ENCODE measurements at regions not wholly inside any gene's neighbourhood (a gene's known extent, or its start where the extent isn't known, plus 50 kb on each side); places are given as distances from the start of the nearest gene placed in this dataset.

GRCh38 chr12:105922670-105923102, 216.1 kb downstream of the NUAK1 start:
- H3K27me3 ChIP-seq (replicated peaks; ENCODE audit: control insufficient read depth, insufficient read depth, low read length), result no peaks in the 10 kb centered on the region; the same call in 1 of the 2 replicates
- no peak overlapping the region for H3K4me3 ChIP-seq (replicated peaks; ENCODE audit: low read depth, low read length)
- no peaks in the 10 kb centered on the region for H3K36me3 ChIP-seq (ENCODE audit: control insufficient read depth, insufficient read depth, low read length)
- DNase-seq (ENCODE audit: extremely low read depth, insufficient read length), result no peak
- no peak for TF ChIP-seq CTCF (IDR thresholded peaks at IDR 0.05; ENCODE audit: insufficient read depth, low read length, poor library complexity, severe bottlenecking)

GRCh38 chr12:105924526-105925208, 214.1 kb downstream of the NUAK1 start:
- DNase-seq (ENCODE audit: extremely low read depth, insufficient read length), result no peak
- Histone ChIP-seq H3K27me3 (replicated peaks; ENCODE audit: control insufficient read depth, insufficient read depth, low read length) (no peaks in the 10 kb centered on the region; the same call in 1 of the 2 replicates), H3K4me3 (replicated peaks; ENCODE audit: low read depth, low read length) (no peak overlapping the region), H3K36me3 (ENCODE audit: control insufficient read depth, insufficient read depth, low read length) (no peaks in the 10 kb centered on the region)
- no peak for TF ChIP-seq CTCF (IDR thresholded peaks at IDR 0.05; ENCODE audit: insufficient read depth, low read length, poor library complexity, severe bottlenecking)

GRCh38 chr12:105927564-105927963, 211.2 kb downstream of the NUAK1 start:
- no peaks in the 10 kb centered on the region for H3K36me3 ChIP-seq (ENCODE audit: control insufficient read depth, insufficient read depth, low read length)
- H3K27me3 ChIP-seq (replicated peaks; ENCODE audit: control insufficient read depth, insufficient read depth, low read length), result no peaks in the 10 kb centered on the region; the same call in 1 of the 2 replicates
- H3K4me3 ChIP-seq (replicated peaks; ENCODE audit: low read depth, low read length), result no peak overlapping the region
- no peak for TF ChIP-seq CTCF (IDR thresholded peaks at IDR 0.05; ENCODE audit: insufficient read depth, low read length, poor library complexity, severe bottlenecking)
- DNase-seq (ENCODE audit: extremely low read depth, insufficient read length), result no peak

GRCh38 chr12:105928436-105928835, 210.3 kb downstream of the NUAK1 start:
- H3K4me3 ChIP-seq (replicated peaks; ENCODE audit: low read depth, low read length), result no peak overlapping the region
- DNase-seq (ENCODE audit: extremely low read depth, insufficient read length), result no peak
- no peak for TF ChIP-seq CTCF (IDR thresholded peaks at IDR 0.05; ENCODE audit: insufficient read depth, low read length, poor library complexity, severe bottlenecking)

GRCh38 chr12:105929192-105929591, 209.6 kb downstream of the NUAK1 start:
- TF ChIP-seq CTCF (IDR thresholded peaks at IDR 0.05; ENCODE audit: insufficient read depth, low read length, poor library complexity, severe bottlenecking), result no peak
- Histone ChIP-seq H3K36me3 (ENCODE audit: control insufficient read depth, insufficient read depth, low read length) (no peaks in the 10 kb centered on the region), H3K4me3 (replicated peaks; ENCODE audit: low read depth, low read length) (no peak overlapping the region), H3K27me3 (replicated peaks; ENCODE audit: control insufficient read depth, insufficient read depth, low read length) (no peaks in the 10 kb centered on the region; the same call in 1 of the 2 replicates)
- DNase-seq (ENCODE audit: extremely low read depth, insufficient read length), result no peak

More at GRCh38 chr12:105928436-105928835, 210.3 kb downstream of the NUAK1 start:
- H3K36me3 ChIP-seq (ENCODE audit: control insufficient read depth, insufficient read depth, low read length), result no peaks in the 10 kb centered on the region
- no peaks in the 10 kb centered on the region; the same call in 1 of the 2 replicates for H3K27me3 ChIP-seq (replicated peaks; ENCODE audit: control insufficient read depth, insufficient read depth, low read length)
